Fibroblast of lung (primary cell): ENCODE measurements at regions not wholly inside any gene's neighbourhood (a gene's known extent, or its start where the extent isn't known, plus 50 kb on each side); places are given as distances from the start of the nearest gene placed in this dataset.

Experiments
- CTCF ChIP-seq, 2 donors: IDR thresholded peaks in 1 of 2; conservative IDR thresholded peaks in 1 of 2; 1 replicate in 1 of 2; 2 replicates in 1 of 2; pipeline ENCODE4 v1.5.1; 2011 to 2012; ENCODE audit warnings: low read length in 2 of 2, control low read depth in 1 of 2, inconsistent platforms in 1 of 2, low read depth in 1 of 2, mild to moderate bottlenecking in 1 of 2
- EZH2 ChIP-seq: IDR thresholded peaks from 2 replicates; pipeline ENCODE4 v1.5.1; 2012; ENCODE audit warnings: low read length, control low read depth, mild to moderate bottlenecking; ENCODE audit errors: missing control alignments

- no peak for TF ChIP-seq CTCF (conservative IDR thresholded peaks at IDR 0.05 in 1 of 2, IDR thresholded peaks at IDR 0.05 in 1 of 2; ENCODE audit: low read depth in 1 of 2, low read length in 2 of 2)
- no peak for TF ChIP-seq EZH2
These were observed 1672.0 kb downstream of the TP53TG3F start for GRCh38 chr16:35131429-35131828.
